Ishikawa (cell line): ENCODE measurements at regions not wholly inside any gene's neighbourhood (a gene's known extent, or its start where the extent isn't known, plus 50 kb on each side); places are given as distances from the start of the nearest gene placed in this dataset.

Experiments used
- CEBPB ChIP-seq: IDR thresholded peaks from 2 replicates; pipeline ENCODE4 v1.6.1; 2012
- CREB1 ChIP-seq: IDR thresholded peaks from 2 replicates; pipeline ENCODE4 v1.6.1; 2012; ENCODE audit warnings: low read depth
- EGR1 ChIP-seq: IDR thresholded peaks from 2 replicates; pipeline ENCODE4 v1.6.1; 2012
- EP300 ChIP-seq: IDR thresholded peaks from 2 replicates; pipeline ENCODE4 v1.6.1; 2012; ENCODE audit warnings: borderline replicate concordance
- FOXM1 ChIP-seq: IDR thresholded peaks from 2 replicates; pipeline ENCODE4 v1.6.1; 2012; ENCODE audit warnings: low read depth, borderline replicate concordance
- NFIC ChIP-seq: IDR thresholded peaks from 2 replicates; pipeline ENCODE4 v1.6.1; 2012
- RAD21 ChIP-seq: IDR thresholded peaks from 2 replicates; pipeline ENCODE4 v1.6.1; 2012; ENCODE audit warnings: low read depth
- TAF1 ChIP-seq: IDR thresholded peaks from 2 replicates; pipeline ENCODE4 v1.6.1; 2012; ENCODE audit warnings: low read depth, mild to moderate bottlenecking
- TCF12 ChIP-seq: IDR thresholded peaks from 2 replicates; pipeline ENCODE4 v1.6.1; 2012; ENCODE audit warnings: low read depth
- TEAD4 ChIP-seq: IDR thresholded peaks from 2 replicates; pipeline ENCODE4 v1.6.1; 2012
- USF1 ChIP-seq: IDR thresholded peaks from 2 replicates; pipeline ENCODE4 v1.6.1; 2012
- YY1 ChIP-seq: IDR thresholded peaks from 2 replicates; pipeline ENCODE4 v1.6.1; 2012; ENCODE audit warnings: low read depth
- ZBTB7A ChIP-seq: IDR thresholded peaks from 2 replicates; pipeline ENCODE4 v1.6.1; 2012; ENCODE audit warnings: low read depth
- TF ChIP-seq, protein P1 (sequence below): IDR thresholded peaks from 2 replicates; pipeline ENCODE4 v1.6.1; 2012
- TF ChIP-seq, protein P2 (sequence below): IDR thresholded peaks from 2 replicates; pipeline ENCODE4 v1.6.1; 2012; ENCODE audit warnings: low read depth, mild to moderate bottlenecking

- no peak for TF ChIP-seq NFIC
- no peak for TF ChIP-seq TEAD4
- TF ChIP-seq FOXM1, result no peak
- no peak for TF ChIP-seq CREB1
Observed at GRCh38 chr9:117795271-117795670, 91.1 kb downstream of the TLR4 start.

DNA sequence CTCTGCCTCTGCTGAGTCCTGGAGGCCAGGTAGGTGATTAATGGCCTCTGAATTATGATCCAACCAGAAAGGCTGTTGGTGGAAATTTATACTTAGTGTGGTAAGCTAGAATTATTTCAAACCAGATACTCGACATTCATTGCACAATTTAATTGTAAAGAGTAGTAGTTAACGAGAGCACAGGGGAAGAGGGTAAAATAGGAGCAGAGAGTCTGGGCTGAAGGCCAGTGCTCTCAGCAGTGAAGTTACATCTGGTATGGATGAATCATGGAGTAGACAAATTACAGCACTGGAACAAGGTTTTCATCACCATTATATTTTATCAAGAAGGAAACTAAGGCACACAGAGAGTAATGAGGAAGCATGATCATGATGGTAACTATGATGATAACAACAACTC is 92.5 kb downstream of the TLR4 start:
- TF ChIP-seq FOXM1 (no peak), RAD21 (no peak), YY1 (no peak), TEAD4 (no peak), CREB1 (no peak), CEBPB (no peak), NFIC (no peak), TAF1 (no peak), EP300 (no peak), USF1 (no peak), TCF12 (no peak), EGR1 (no peak), ZBTB7A (no peak)
- TF ChIP-seq, protein P1, sequence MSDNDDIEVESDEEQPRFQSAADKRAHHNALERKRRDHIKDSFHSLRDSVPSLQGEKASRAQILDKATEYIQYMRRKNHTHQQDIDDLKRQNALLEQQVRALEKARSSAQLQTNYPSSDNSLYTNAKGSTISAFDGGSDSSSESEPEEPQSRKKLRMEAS, result no peak
- TF ChIP-seq, protein P2, sequence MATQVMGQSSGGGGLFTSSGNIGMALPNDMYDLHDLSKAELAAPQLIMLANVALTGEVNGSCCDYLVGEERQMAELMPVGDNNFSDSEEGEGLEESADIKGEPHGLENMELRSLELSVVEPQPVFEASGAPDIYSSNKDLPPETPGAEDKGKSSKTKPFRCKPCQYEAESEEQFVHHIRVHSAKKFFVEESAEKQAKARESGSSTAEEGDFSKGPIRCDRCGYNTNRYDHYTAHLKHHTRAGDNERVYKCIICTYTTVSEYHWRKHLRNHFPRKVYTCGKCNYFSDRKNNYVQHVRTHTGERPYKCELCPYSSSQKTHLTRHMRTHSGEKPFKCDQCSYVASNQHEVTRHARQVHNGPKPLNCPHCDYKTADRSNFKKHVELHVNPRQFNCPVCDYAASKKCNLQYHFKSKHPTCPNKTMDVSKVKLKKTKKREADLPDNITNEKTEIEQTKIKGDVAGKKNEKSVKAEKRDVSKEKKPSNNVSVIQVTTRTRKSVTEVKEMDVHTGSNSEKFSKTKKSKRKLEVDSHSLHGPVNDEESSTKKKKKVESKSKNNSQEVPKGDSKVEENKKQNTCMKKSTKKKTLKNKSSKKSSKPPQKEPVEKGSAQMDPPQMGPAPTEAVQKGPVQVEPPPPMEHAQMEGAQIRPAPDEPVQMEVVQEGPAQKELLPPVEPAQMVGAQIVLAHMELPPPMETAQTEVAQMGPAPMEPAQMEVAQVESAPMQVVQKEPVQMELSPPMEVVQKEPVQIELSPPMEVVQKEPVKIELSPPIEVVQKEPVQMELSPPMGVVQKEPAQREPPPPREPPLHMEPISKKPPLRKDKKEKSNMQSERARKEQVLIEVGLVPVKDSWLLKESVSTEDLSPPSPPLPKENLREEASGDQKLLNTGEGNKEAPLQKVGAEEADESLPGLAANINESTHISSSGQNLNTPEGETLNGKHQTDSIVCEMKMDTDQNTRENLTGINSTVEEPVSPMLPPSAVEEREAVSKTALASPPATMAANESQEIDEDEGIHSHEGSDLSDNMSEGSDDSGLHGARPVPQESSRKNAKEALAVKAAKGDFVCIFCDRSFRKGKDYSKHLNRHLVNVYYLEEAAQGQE, result no peak

DNA sequence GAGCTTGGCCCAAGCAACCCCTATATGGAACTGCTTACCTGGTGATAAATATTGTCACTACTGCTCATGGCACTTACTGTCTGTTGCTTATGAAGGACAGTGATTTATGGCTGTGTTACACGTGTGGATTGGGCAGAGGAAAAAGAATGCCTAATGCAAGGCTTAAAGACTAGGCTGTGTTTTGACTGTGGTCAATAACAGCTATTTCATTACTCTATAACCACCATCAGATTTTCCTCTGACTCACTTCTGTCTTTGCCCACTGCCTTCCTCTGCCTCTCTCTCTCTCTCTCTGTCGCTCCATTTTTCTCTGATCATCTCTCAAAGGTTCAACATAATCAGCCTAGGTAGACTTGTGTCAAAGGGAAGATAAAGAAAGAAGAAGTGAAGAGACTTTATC is 96.2 kb downstream of the TLR4 start:
- no peak for TF ChIP-seq CEBPB
- no peak for TF ChIP-seq ZBTB7A
- no peak for TF ChIP-seq TAF1
- TF ChIP-seq CREB1, result no peak
- no peak for TF ChIP-seq EGR1
- no peak for TF ChIP-seq FOXM1
- no peak for TF ChIP-seq TCF12
- TF ChIP-seq NFIC, result no peak
- TF ChIP-seq, protein P2, result no peak
- no peak for TF ChIP-seq RAD21
- no peak for TF ChIP-seq YY1
- TF ChIP-seq EP300, result no peak
- TF ChIP-seq TEAD4, result no peak
- no peak for TF ChIP-seq USF1
- TF ChIP-seq, protein P1, result no peak

DNA sequence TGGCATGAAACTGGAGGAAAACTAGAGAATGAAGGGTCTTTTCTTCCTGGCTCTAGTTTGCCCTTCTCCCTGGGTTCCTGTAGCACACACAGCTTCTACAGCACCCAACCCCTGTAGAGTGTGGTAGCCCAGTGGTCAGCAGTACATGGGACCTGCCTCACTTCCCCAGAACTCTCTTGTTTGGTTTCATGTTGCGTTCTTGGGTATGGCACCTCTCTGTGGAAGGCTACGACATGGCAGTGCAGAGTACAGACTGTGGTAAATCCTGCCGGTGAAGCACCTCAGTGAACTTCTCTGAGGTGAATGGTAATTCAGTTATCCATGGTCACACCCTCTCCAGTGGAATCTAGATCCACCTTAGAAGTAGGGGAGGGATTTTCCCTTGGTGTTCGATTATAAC is 105.5 kb downstream of the TLR4 start:
- TF ChIP-seq CEBPB, result no peak
- TF ChIP-seq, protein P2, result no peak
- no peak for TF ChIP-seq NFIC
- TF ChIP-seq, protein P1, result no peak
- TF ChIP-seq TEAD4, result no peak
- TF ChIP-seq TCF12, result no peak
- TF ChIP-seq EP300, result no peak
- no peak for TF ChIP-seq ZBTB7A
- TF ChIP-seq TAF1, result no peak
- TF ChIP-seq EGR1, result no peak
- TF ChIP-seq CREB1, result no peak
